H1 (cell line): ENCODE measurements at regions not wholly inside any gene's neighbourhood (a gene's known extent, or its start where the extent isn't known, plus 50 kb on each side); places are given as distances from the start of the nearest gene placed in this dataset.

Source experiments
- CTCF ChIA-PET: fragments of 300-600 bp; sonication (Branson Sonifier 250); formaldehyde crosslinking; loops from one replicate; lab custom pipeline; 2021; ENCODE audit not compliant: partially characterized antibody; lab: Charles Lee
- POLR2A ChIA-PET: fragments of 300-600 bp; sonication (Branson Sonifier 250); formaldehyde crosslinking; loops from one replicate; lab custom pipeline; 2021; ENCODE audit warnings: inconsistent platforms; ENCODE audit not compliant: partially characterized antibody; lab: Charles Lee
- DNase-seq, 2 experiments: peaks; one replicate each; pipeline versions ENCODE4 v3.0.0 to v3.0.0-alpha.2; 2010 to 2022; ENCODE audit warnings: low spot score in 2 of 2, low read depth in 1 of 2, mixed read lengths in 1 of 2
- FAIRE-seq: peaks from 2 replicates; lab custom pipeline; 2011; peaks lifted over from hg19 to GRCh38; lab: Jason Lieb, UNC
- H2AFZ ChIP-seq: 2 replicates; pipeline ENCODE4 v1.8.1; 2012; ENCODE audit warnings: low read length, inconsistent platforms
- H2AK5ac ChIP-seq: 2 replicates; pipeline ENCODE4 v1.6.1; 2013; ENCODE audit warnings: low read depth, low read length
- H2BK120ac ChIP-seq: replicated peaks from 2 replicates; pipeline ENCODE3; 2013; ENCODE audit warnings: low read depth, low read length, inconsistent platforms
- H2BK12ac ChIP-seq: 2 replicates; pipeline ENCODE4 v1.6.1; 2013; ENCODE audit warnings: low read depth, low read length
- H2BK15ac ChIP-seq: 2 replicates; pipeline ENCODE4 v1.6.1; 2013; ENCODE audit warnings: low read length
- H2BK20ac ChIP-seq: 2 replicates; pipeline ENCODE4 v1.6.1; 2013; ENCODE audit warnings: low read length
- H2BK5ac ChIP-seq: 2 replicates; pipeline ENCODE4 v1.6.1; 2013; ENCODE audit warnings: low read depth, low read length
- H3K14ac ChIP-seq: 2 replicates; pipeline ENCODE4 v1.6.1; 2013; ENCODE audit warnings: inconsistent platforms; ENCODE audit not compliant: insufficient read length
- H3K18ac ChIP-seq: 2 replicates; pipeline ENCODE4 v1.6.1; 2013; ENCODE audit warnings: low read length; ENCODE audit errors: extremely low read depth
- H3K23ac ChIP-seq: 2 replicates; pipeline ENCODE4 v1.6.1; 2013; ENCODE audit warnings: inconsistent platforms; ENCODE audit not compliant: insufficient read length
- H3K23me2 ChIP-seq: 2 replicates; pipeline ENCODE4 v1.6.1; 2013; ENCODE audit warnings: low read depth, low read length
- H3K27ac ChIP-seq: 2 replicates; pipeline ENCODE4 v1.6.1; 2011; ENCODE audit warnings: low read depth, low read length, inconsistent platforms
- H3K27me3 ChIP-seq, 4 experiments: replicated peaks in 1 of 4; 1 replicate in 1 of 4; 2 replicates in 3 of 4; pipeline versions ENCODE4 v1.6.1 to v1.8.1; 2011 to 2013; ENCODE audit warnings: low read length in 3 of 4, mild to moderate bottlenecking in 3 of 4, inconsistent platforms in 2 of 4, mixed read lengths in 2 of 4, moderate library complexity in 1 of 4; ENCODE audit not compliant: control insufficient read depth in 3 of 4, insufficient read depth in 3 of 4; ENCODE audit errors: extremely low read depth in 1 of 4
- H3K36me3 ChIP-seq, 4 experiments: 2 replicates each; pipeline versions ENCODE4 v1.6.1 to v1.8.1; 2011 to 2013; ENCODE audit warnings: mild to moderate bottlenecking in 4 of 4, low read length in 3 of 4, moderate library complexity in 2 of 4, control low read depth in 1 of 4, inconsistent platforms in 1 of 4; ENCODE audit not compliant: insufficient read depth in 4 of 4, control insufficient read depth in 2 of 4
- H3K4ac ChIP-seq: replicated peaks from 2 replicates; pipeline ENCODE3; 2013; ENCODE audit warnings: low read length, low read depth, mixed read lengths, inconsistent platforms; ENCODE audit not compliant: insufficient read length
- H3K4me1 ChIP-seq, 4 experiments: replicated peaks in 1 of 4; 1 replicate in 1 of 4; 2 replicates in 3 of 4; pipeline versions ENCODE4 v1.6.1 to v1.8.1; 2011 to 2013; ENCODE audit warnings: low read length in 3 of 4, inconsistent platforms in 2 of 4, mixed read lengths in 1 of 4; ENCODE audit not compliant: insufficient read depth in 4 of 4, control insufficient read depth in 3 of 4
- H3K4me2 ChIP-seq, 2 experiments: 2 replicates each; pipeline versions ENCODE4 v1.6.1 to v1.8.1; 2011 to 2013; ENCODE audit warnings: low read depth in 2 of 2, low read length in 2 of 2, control low read depth in 1 of 2, inconsistent platforms in 1 of 2, mild to moderate bottlenecking in 1 of 2; ENCODE audit not compliant: insufficient read depth in 1 of 2
- H3K4me3 ChIP-seq, 4 experiments: fragments of 200-600, 300-600 bp in 1 of 4; sonication (generic), shearing (Covaris generic), sonication (Bioruptor Twin) in 1 of 4; 2 replicates each; pipeline versions ENCODE4 v1.5.1 to v1.8.1; 2011 to 2016; ENCODE audit warnings: low read length in 4 of 4, low read depth in 3 of 4, control low read depth in 2 of 4, inconsistent platforms in 2 of 4, mild to moderate bottlenecking in 2 of 4, mixed read lengths in 1 of 4, moderate library complexity in 1 of 4; ENCODE audit not compliant: insufficient read depth in 2 of 4; ENCODE audit errors: extremely low read depth in 1 of 4
- H3K56ac ChIP-seq: replicated peaks from 2 replicates; pipeline ENCODE3; 2013; ENCODE audit warnings: low read depth, mild to moderate bottlenecking, mixed read lengths, low read length, inconsistent platforms; ENCODE audit not compliant: insufficient read length
- H3K79me1 ChIP-seq: 2 replicates; pipeline ENCODE4 v1.6.1; 2013; ENCODE audit warnings: low read depth, low read length, control low read depth
- H3K79me2 ChIP-seq, 2 experiments: 2 replicates each; pipeline versions ENCODE4 v1.6.1 to v1.8.1; 2012 to 2013; ENCODE audit warnings: low read length in 2 of 2, mild to moderate bottlenecking in 2 of 2, inconsistent platforms in 1 of 2; ENCODE audit not compliant: insufficient read depth in 2 of 2, control insufficient read depth in 1 of 2
- H3K9ac ChIP-seq, 4 experiments: replicated peaks in 1 of 4; 1 replicate in 1 of 4; 2 replicates in 3 of 4; pipeline versions ENCODE4 v1.6.1 to v1.8.1; 2011 to 2013; ENCODE audit warnings: low read depth in 3 of 4, low read length in 3 of 4, control low read depth in 2 of 4, mild to moderate bottlenecking in 2 of 4, moderate library complexity in 2 of 4, inconsistent platforms in 1 of 4; ENCODE audit errors: extremely low read depth in 1 of 4
- H3K9me3 ChIP-seq, 2 experiments: 2 replicates each; pipeline versions ENCODE4 v1.6.1 to v1.8.1; 2012 to 2013; ENCODE audit warnings: mild to moderate bottlenecking in 2 of 2, moderate library complexity in 2 of 2, control low read depth in 1 of 2, inconsistent platforms in 1 of 2, low read depth in 1 of 2, low read length in 1 of 2, mixed read lengths in 1 of 2; ENCODE audit not compliant: insufficient read depth in 2 of 2
- H4K20me1 ChIP-seq, 2 experiments: replicated peaks in 1 of 2; 2 replicates each; pipeline versions ENCODE3 to v1.8.1; 2011 to 2013; ENCODE audit warnings: inconsistent platforms in 2 of 2, low read length in 2 of 2, mild to moderate bottlenecking in 1 of 2; ENCODE audit not compliant: insufficient read depth in 2 of 2, control insufficient read depth in 1 of 2
- H4K5ac ChIP-seq: 2 replicates; pipeline ENCODE4 v1.6.1; 2013; ENCODE audit warnings: low read length, low read depth, mixed read lengths, inconsistent platforms; ENCODE audit not compliant: insufficient read length
- H4K8ac ChIP-seq: 2 replicates; pipeline ENCODE4 v1.8.0; 2013; ENCODE audit warnings: mild to moderate bottlenecking, moderate library complexity, low read length, inconsistent platforms; ENCODE audit not compliant: insufficient read depth; ENCODE audit errors: extremely low read depth
- H4K91ac ChIP-seq: replicated peaks from 2 replicates; pipeline ENCODE3; 2013; ENCODE audit warnings: low read length, mixed read lengths, inconsistent platforms; ENCODE audit not compliant: insufficient read length
- BRCA1 ChIP-seq: IDR thresholded peaks from 2 replicates; pipeline ENCODE4 v1.6.1; 2012; ENCODE audit warnings: low read depth, low read length, improper control_type of control experiment
- CEBPB ChIP-seq: IDR thresholded peaks from 2 replicates; pipeline ENCODE4 v1.6.1; 2012; ENCODE audit warnings: low read depth, low read length
- CHD1 ChIP-seq: IDR thresholded peaks from 2 replicates; pipeline ENCODE4 v1.6.1; 2012; ENCODE audit warnings: low read depth, low read length, improper control_type of control experiment
- CHD2 ChIP-seq: IDR thresholded peaks from 2 replicates; pipeline ENCODE4 v1.6.1; 2012; ENCODE audit warnings: low read length, improper control_type of control experiment
- HDAC2 ChIP-seq, 2 experiments: fragments of 300-600 bp in 1 of 2; sonication (generic) in 1 of 2; IDR thresholded peaks; 2 replicates each; pipeline ENCODE4 v1.6.1; 2011 to 2012; ENCODE audit warnings: low read depth in 2 of 2, low read length in 2 of 2, mild to moderate bottlenecking in 2 of 2, moderate library complexity in 2 of 2, borderline replicate concordance in 1 of 2, inconsistent platforms in 1 of 2
- JUN ChIP-seq: IDR thresholded peaks from 2 replicates; pipeline ENCODE4 v1.6.1; 2011; ENCODE audit warnings: low read depth, mild to moderate bottlenecking, improper control_type of control experiment, low read length
- SP4 ChIP-seq: IDR thresholded peaks from 2 replicates; pipeline ENCODE4 v1.6.1; 2012; ENCODE audit warnings: low read length, inconsistent platforms
- TBP ChIP-seq: IDR thresholded peaks from 2 replicates; pipeline ENCODE4 v1.6.1; 2011; ENCODE audit warnings: low read depth, low read length, improper control_type of control experiment
- TCF12 ChIP-seq: IDR thresholded peaks from 2 replicates; pipeline ENCODE4 v1.6.1; 2011; ENCODE audit warnings: low read depth, mild to moderate bottlenecking, low read length
- WGBS, 2 experiments: shearing (Covaris generic) in 1 of 2; methylation state at CpG; one replicate each; pipeline versions ENCODE4 v1.1.6 to v1.1.7; 2013 to 2015; ENCODE audit warnings: low lambda C conversion rate in 2 of 2, mixed read lengths in 2 of 2, inconsistent platforms in 1 of 2, low coverage in 1 of 2, missing lambda C conversion rate in 1 of 2; ENCODE audit not compliant: insufficient replicate concordance in 2 of 2, insufficient coverage in 1 of 2, insufficient read length in 1 of 2; ENCODE audit errors: extremely low coverage in 1 of 2, missing lambda C conversion rate in 1 of 2; 5-methylcytosine and 5-hydroxymethylcytosine counted together
- TF ChIP-seq, protein P1 (sequence below): IDR thresholded peaks from 2 replicates; pipeline ENCODE4 v1.6.1; 2011; ENCODE audit warnings: low read length, improper control_type of control experiment
- TF ChIP-seq, protein P2 (sequence below), 3 experiments: IDR thresholded peaks; 1 replicate in 2 of 3; 2 replicates in 1 of 3; pipeline versions ENCODE4 v1.5.1 to v1.6.1; 2011; ENCODE audit warnings: low read length in 3 of 3, mild to moderate bottlenecking in 3 of 3, inconsistent platforms in 2 of 3, low read depth in 1 of 3, moderate library complexity in 1 of 3; ENCODE audit not compliant: insufficient read depth in 1 of 3; ENCODE audit errors: control extremely low read depth in 1 of 3

DNA sequence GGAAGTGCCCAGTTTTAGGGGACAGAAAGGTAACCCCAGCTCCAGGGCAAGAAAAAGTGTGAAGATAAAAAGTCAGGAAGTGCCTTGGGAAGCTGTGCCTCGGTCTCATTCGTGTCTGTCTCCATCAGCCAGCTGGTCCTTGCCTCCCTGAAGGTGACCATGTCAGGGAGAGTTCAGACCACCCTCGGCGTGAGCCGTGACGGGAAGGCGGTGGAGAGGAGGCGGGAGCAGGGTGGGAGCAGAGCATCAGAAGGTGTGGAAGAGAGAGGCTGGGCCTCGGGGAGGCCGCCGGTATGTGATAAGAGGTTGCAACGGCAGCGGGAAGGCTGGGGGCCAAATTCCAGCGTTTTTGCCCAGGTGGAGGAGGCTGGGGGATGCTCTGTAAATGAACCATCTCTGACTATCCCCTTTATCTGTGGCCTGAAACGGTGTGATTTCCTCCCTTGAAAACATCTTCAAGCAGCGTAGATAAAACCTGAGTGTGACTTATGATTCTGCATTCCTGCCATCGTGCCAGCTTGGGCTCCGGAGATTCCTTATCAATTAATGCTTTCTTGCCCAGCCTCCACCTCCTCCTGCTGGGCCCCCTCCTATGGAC, 251.8 kb downstream of the IRF8 start:
- no peak overlapping the region for H3K9ac ChIP-seq
- no peak overlapping the region for H3K27ac ChIP-seq
- H2BK5ac ChIP-seq: no peak overlapping the region
- H3K36me3 ChIP-seq: no peaks in the 10 kb centered on the region
- no peaks in the 10 kb centered on the region for H4K20me1 ChIP-seq
- no peak overlapping the region for H3K56ac ChIP-seq
- no peak overlapping the region for H4K8ac ChIP-seq
- H3K9me3 ChIP-seq: no peaks in the 10 kb centered on the region
- H3K23me2 ChIP-seq: no peaks in the 10 kb centered on the region
- no peak overlapping the region for H3K4me2 ChIP-seq
- DNase-seq (no peak), FAIRE-seq (no peak)
- H3K4ac ChIP-seq: no peak overlapping the region
- no peak overlapping the region for H3K18ac ChIP-seq
- H3K23ac ChIP-seq: no peak overlapping the region
- H3K79me2 ChIP-seq: no peaks in the 10 kb centered on the region
- no peaks in the 10 kb centered on the region for H3K79me1 ChIP-seq
- no peaks in the 10 kb centered on the region for H3K4me1 ChIP-seq
- H2BK120ac ChIP-seq: no peak overlapping the region
- H4K91ac ChIP-seq: no peak overlapping the region
- H2AK5ac ChIP-seq: no peak overlapping the region
- no peak overlapping the region for H2AFZ ChIP-seq
- no peaks in the 10 kb centered on the region; a peak in 1 of 7 replicates for H3K27me3 ChIP-seq
- no peak overlapping the region for H2BK15ac ChIP-seq
- ChIA-PET POLR2A (no interaction called here), CTCF (interaction anchor here (1.0 to 3.7 kb wide), 3 partner anchors 102 to 192 kb away, joined by 3 to 11 read pairs (median 3); no protein-coding TSS in a partner anchor)
- H4K5ac ChIP-seq: no peak overlapping the region
- 89% methylated on average over 18 of the region's 18 CpGs; no CpG with 5 or more reads in 1 of the 2 experiments for WGBS, 2 experiments
- H2BK20ac ChIP-seq: no peak overlapping the region
- no peak overlapping the region for H3K14ac ChIP-seq
- H3K4me3 ChIP-seq: no peak overlapping the region
- no peak overlapping the region for H2BK12ac ChIP-seq
- TF ChIP-seq CEBPB (no peak), TBP (no peak), CHD2 (no peak), SP4 (no peak), HDAC2 (IDR thresholded peaks at IDR 0.05; ENCODE audit: borderline replicate concordance in 1 of 2, low read depth in 2 of 2, low read length in 2 of 2) (no peak), BRCA1 (no peak), TCF12 (no peak), JUN (no peak), CHD1 (no peak)
- TF ChIP-seq, protein P1, sequence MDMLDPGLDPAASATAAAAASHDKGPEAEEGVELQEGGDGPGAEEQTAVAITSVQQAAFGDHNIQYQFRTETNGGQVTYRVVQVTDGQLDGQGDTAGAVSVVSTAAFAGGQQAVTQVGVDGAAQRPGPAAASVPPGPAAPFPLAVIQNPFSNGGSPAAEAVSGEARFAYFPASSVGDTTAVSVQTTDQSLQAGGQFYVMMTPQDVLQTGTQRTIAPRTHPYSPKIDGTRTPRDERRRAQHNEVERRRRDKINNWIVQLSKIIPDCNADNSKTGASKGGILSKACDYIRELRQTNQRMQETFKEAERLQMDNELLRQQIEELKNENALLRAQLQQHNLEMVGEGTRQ: no peak
- TF ChIP-seq, protein P2, sequence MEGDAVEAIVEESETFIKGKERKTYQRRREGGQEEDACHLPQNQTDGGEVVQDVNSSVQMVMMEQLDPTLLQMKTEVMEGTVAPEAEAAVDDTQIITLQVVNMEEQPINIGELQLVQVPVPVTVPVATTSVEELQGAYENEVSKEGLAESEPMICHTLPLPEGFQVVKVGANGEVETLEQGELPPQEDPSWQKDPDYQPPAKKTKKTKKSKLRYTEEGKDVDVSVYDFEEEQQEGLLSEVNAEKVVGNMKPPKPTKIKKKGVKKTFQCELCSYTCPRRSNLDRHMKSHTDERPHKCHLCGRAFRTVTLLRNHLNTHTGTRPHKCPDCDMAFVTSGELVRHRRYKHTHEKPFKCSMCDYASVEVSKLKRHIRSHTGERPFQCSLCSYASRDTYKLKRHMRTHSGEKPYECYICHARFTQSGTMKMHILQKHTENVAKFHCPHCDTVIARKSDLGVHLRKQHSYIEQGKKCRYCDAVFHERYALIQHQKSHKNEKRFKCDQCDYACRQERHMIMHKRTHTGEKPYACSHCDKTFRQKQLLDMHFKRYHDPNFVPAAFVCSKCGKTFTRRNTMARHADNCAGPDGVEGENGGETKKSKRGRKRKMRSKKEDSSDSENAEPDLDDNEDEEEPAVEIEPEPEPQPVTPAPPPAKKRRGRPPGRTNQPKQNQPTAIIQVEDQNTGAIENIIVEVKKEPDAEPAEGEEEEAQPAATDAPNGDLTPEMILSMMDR (IDR thresholded peaks at IDR 0.05; ENCODE audit: control extremely low read depth in 1 of 3, insufficient read depth in 1 of 3, low read depth in 1 of 3, low read length in 3 of 3): no peak
